ENCODE measurements at regions not wholly inside any gene's neighbourhood (a gene's known extent, or its start where the extent isn't known, plus 50 kb on each side); places are given as distances from the start of the nearest gene placed in this dataset.

DNA sequence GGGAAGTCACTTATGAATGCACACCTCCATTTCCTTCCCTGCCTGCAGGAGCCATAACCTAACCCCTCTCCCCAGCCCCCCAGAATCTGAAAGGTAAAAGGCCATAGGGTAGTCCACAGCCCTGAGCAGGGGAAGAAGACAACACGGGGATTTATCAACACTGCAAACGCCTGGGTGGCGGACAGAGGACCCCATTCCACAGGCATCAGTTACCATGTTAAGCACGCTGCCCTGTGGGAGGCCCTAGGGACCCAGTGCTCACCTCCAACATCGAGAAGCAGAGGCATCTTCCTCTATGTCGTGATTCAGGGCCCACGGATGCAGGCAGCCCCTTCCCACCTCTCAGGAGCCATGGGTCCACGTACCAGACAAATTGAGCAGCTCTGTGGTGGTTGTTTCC lies 523.8 kb downstream of the MATN1 start:
- Histone ChIP-seq H3K4me1 (ENCODE audit: low read depth, poor library complexity, severe bottlenecking) (no peaks in the 10 kb centered on the region), H3K4me2 (no peak overlapping the region), H3K4me3 (IDR thresholded peaks at IDR 0.05; ENCODE audit: insufficient read depth, low read depth, low read length) (no peak overlapping the region), H4K20me1 (ENCODE audit: insufficient read depth) (no peaks in the 10 kb centered on the region), H3K27me3 (ENCODE audit: insufficient read depth, low read depth) (no peaks in the 10 kb centered on the region; the same call in 1 of the 2 replicates), H2AFZ (ENCODE audit: low read depth) (no peak overlapping the region), H3K36me3 (ENCODE audit: insufficient read depth) (no peaks in the 10 kb centered on the region), H3K27ac (no peak overlapping the region), H3K79me2 (ENCODE audit: insufficient read depth, low read depth) (no peaks in the 10 kb centered on the region), H3K9ac (no peak overlapping the region)
- TF ChIP-seq CTCF (conservative IDR thresholded peaks at IDR 0.05; ENCODE audit: low read depth, low read length): no peak

DNA sequence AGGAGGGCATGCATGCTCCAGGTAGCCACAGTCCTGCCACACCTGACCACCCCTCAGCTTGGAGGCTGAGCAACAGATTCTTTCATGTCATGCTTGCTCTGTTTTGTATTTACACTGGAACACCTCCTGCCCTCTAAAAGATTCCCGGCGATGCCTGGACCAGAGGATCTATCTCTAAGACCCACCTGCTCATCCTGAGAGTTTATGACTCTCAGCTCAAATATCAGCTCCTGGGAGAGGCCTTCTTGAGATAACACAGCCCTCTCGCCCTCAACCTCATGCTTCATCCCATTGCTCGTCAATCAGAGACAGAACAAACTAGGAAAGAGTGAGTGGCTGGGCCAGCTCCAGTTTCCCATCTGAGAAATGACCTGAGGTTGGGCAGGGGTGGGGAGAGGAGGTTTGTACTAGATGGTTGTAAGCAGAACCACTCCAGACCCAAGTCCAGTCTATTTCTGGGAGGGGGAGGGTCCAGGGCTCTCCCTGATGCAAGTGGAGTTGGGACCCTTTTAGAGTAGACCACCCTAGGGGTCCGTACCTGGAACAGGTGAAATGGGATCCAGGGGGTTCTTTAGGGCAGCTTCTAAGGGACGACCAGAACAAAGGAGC lies 524.5 kb downstream of the MATN1 start:
- H3K4me1 ChIP-seq (ENCODE audit: low read depth, poor library complexity, severe bottlenecking): no peaks in the 10 kb centered on the region
- no peak overlapping the region for H3K4me2 ChIP-seq
- H3K4me3 ChIP-seq (IDR thresholded peaks at IDR 0.05; ENCODE audit: insufficient read depth, low read depth, low read length): no peak overlapping the region
- no peaks in the 10 kb centered on the region for H4K20me1 ChIP-seq (ENCODE audit: insufficient read depth)
- H3K9ac ChIP-seq: no peak overlapping the region
- H3K36me3 ChIP-seq (ENCODE audit: insufficient read depth): no peaks in the 10 kb centered on the region
- H3K79me2 ChIP-seq (ENCODE audit: insufficient read depth, low read depth): no peaks in the 10 kb centered on the region
- no peaks in the 10 kb centered on the region; the same call in 1 of the 2 replicates for H3K27me3 ChIP-seq (ENCODE audit: insufficient read depth, low read depth)
- no peak overlapping the region for H3K27ac ChIP-seq
- no peak overlapping the region for H2AFZ ChIP-seq (ENCODE audit: low read depth)
- TF ChIP-seq CTCF (conservative IDR thresholded peaks at IDR 0.05; ENCODE audit: low read depth, low read length): no peak

DNA sequence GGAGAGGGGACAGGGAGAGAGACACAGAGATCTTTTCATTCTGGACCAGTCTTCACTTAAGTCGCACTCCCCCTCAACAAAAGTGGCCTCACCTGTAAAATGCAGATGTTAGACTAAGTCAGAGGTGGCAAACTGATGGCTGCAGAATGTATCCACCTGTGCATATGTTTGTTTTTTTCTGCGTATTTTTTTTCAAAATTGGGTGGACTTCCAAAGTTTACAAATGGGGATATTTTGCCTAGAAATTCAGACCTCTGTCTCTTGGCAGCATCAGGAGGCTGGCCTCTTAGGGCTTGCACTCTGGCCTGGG lies 525.0 kb downstream of the MATN1 start:
- Histone ChIP-seq H3K4me1 (ENCODE audit: low read depth, poor library complexity, severe bottlenecking) (no peaks in the 10 kb centered on the region), H3K27ac (no peak overlapping the region), H3K4me2 (no peak overlapping the region), H4K20me1 (ENCODE audit: insufficient read depth) (no peaks in the 10 kb centered on the region), H3K4me3 (IDR thresholded peaks at IDR 0.05; ENCODE audit: insufficient read depth, low read depth, low read length) (no peak overlapping the region), H3K36me3 (ENCODE audit: insufficient read depth) (no peaks in the 10 kb centered on the region), H2AFZ (ENCODE audit: low read depth) (no peak overlapping the region), H3K27me3 (ENCODE audit: insufficient read depth, low read depth) (no peaks in the 10 kb centered on the region; the same call in 1 of the 2 replicates), H3K9ac (no peak overlapping the region), H3K79me2 (ENCODE audit: insufficient read depth, low read depth) (no peaks in the 10 kb centered on the region)
- no peak for TF ChIP-seq CTCF (conservative IDR thresholded peaks at IDR 0.05; ENCODE audit: low read depth, low read length)

DNA sequence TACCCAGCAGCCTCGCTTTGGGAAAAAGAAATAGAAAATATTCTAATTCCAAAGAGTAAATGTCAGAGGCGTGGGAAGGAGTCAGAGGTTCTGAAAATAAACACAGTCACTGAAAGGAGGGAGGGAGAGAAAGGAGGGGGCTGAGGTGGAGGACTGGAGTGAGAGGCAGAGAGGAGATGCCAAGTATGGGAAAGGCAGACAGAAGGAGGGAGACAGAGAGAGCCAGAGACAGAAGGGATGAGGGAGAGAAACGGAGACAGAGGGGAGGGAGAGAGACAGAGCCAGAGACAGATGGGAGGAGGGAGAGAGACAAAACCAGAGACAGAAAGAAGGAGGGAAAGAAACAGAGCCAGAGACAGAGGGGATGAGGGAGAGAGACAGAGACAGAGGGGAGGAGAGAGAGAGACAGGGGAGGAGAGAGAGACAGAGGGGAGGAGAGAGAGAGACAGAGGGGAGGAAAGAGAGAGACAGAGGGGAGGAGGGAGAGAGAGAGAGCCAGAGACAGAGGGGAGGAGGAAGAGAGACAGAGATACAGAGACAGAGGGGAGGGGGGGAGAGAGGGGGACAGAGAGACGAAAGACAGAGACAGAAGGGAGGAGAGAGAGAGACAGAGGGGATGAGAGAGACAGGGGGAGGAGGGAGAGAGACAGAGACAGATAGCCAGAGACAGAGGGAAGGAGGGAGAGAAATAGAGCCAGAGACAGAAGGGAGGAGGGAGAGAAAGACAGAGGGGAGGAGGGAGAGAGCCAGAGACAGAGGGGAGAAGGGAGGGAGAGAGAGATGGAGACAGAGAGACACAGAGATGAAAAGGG lies 525.5 kb downstream of the MATN1 start:
- no peaks in the 10 kb centered on the region for H3K36me3 ChIP-seq (ENCODE audit: insufficient read depth)
- TF ChIP-seq CTCF (conservative IDR thresholded peaks at IDR 0.05; ENCODE audit: low read depth, low read length): no peak
- H3K27me3 ChIP-seq (ENCODE audit: insufficient read depth, low read depth): no peaks in the 10 kb centered on the region; the same call in 1 of the 2 replicates
- H3K9ac ChIP-seq: no peak overlapping the region
- no peaks in the 10 kb centered on the region for H3K4me1 ChIP-seq (ENCODE audit: low read depth, poor library complexity, severe bottlenecking)
- H3K4me2 ChIP-seq: no peak overlapping the region
- H2AFZ ChIP-seq (ENCODE audit: low read depth): no peak overlapping the region
- no peaks in the 10 kb centered on the region for H4K20me1 ChIP-seq (ENCODE audit: insufficient read depth)
- no peak overlapping the region for H3K4me3 ChIP-seq (IDR thresholded peaks at IDR 0.05; ENCODE audit: insufficient read depth, low read depth, low read length)
- H3K79me2 ChIP-seq (ENCODE audit: insufficient read depth, low read depth): no peaks in the 10 kb centered on the region
- H3K27ac ChIP-seq: no peak overlapping the region

Measured in KMS-11 (cell line).